ENCODE measurements at regions not wholly inside any gene's neighbourhood (a gene's known extent, or its start where the extent isn't known, plus 50 kb on each side); places are given as distances from the start of the nearest gene placed in this dataset.

DNA sequence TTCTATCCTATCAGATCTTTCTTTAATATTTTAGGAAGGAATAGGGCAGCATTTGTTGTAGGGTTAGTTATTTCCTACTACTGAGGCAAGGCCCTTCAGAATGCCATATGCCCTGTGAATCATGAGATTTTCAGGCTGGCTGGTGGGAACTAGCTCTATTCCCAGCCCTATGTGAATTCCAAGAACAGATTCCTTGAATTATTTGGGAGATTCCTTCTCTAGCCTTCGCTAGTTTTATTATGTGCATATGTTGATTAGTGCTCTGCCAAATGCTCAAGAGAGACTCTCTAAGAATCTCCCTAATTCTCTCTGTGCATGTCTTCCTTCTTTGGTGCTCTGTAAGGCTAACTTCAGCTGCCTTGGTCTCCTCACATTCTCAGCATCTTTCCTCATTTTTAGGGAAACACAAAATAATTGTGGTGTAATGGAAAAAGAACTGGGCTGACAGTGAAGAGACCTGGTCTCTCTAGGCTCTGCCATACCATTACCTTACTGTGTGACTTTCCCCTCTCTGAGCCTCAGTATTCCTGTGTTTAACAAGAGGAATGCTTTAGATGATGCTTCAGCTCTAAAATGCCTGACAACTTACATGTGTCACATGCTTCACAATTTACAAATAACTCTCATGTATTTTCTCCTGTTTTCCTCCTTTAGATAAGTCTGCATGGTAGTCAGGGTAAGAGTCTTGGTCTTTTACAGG is 79.7 kb downstream of the VMA21 start:
- TF ChIP-seq ZNF565 (CRISPR knock-in tag; conservative IDR thresholded peaks at IDR 0.05; ENCODE audit: low read depth) = no peak
- TF ChIP-seq TOX (CRISPR knock-in tag; IDR thresholded peaks at IDR 0.05; ENCODE audit: borderline replicate concordance) = no peak
- no peak for TF ChIP-seq ZNF70 (CRISPR knock-in tag; IDR thresholded peaks at IDR 0.05)
- no peak for TF ChIP-seq ZFP30 (CRISPR knock-in tag; IDR thresholded peaks at IDR 0.05)
- no peak for TF ChIP-seq BACH2 (CRISPR knock-in tag; IDR thresholded peaks at IDR 0.05; ENCODE audit: borderline replicate concordance)
- no peak for TF ChIP-seq ARNTL (CRISPR knock-in tag; IDR thresholded peaks at IDR 0.05; ENCODE audit: borderline replicate concordance, low read depth)
- TF ChIP-seq ZFP3 (CRISPR knock-in tag; IDR thresholded peaks at IDR 0.05) = no peak
- TF ChIP-seq, protein P1, sequence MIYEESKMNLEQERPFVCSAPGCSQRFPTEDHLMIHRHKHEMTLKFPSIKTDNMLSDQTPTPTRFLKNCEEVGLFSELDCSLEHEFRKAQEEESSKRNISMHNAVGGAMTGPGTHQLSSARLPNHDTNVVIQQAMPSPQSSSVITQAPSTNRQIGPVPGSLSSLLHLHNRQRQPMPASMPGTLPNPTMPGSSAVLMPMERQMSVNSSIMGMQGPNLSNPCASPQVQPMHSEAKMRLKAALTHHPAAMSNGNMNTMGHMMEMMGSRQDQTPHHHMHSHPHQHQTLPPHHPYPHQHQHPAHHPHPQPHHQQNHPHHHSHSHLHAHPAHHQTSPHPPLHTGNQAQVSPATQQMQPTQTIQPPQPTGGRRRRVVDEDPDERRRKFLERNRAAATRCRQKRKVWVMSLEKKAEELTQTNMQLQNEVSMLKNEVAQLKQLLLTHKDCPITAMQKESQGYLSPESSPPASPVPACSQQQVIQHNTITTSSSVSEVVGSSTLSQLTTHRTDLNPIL (CRISPR knock-in tag; IDR thresholded peaks at IDR 0.05; ENCODE audit: low read depth) = no peak
- TF ChIP-seq ZC3H10 (CRISPR knock-in tag; IDR thresholded peaks at IDR 0.05) = no peak
- TF ChIP-seq GLIS3 (CRISPR knock-in tag; IDR thresholded peaks at IDR 0.05) = no peak
- no peak for TF ChIP-seq RARB (CRISPR knock-in tag; IDR thresholded peaks at IDR 0.05)
- no peak for TF ChIP-seq OSR1 (CRISPR knock-in tag; IDR thresholded peaks at IDR 0.05)
- TF ChIP-seq, protein P2, sequence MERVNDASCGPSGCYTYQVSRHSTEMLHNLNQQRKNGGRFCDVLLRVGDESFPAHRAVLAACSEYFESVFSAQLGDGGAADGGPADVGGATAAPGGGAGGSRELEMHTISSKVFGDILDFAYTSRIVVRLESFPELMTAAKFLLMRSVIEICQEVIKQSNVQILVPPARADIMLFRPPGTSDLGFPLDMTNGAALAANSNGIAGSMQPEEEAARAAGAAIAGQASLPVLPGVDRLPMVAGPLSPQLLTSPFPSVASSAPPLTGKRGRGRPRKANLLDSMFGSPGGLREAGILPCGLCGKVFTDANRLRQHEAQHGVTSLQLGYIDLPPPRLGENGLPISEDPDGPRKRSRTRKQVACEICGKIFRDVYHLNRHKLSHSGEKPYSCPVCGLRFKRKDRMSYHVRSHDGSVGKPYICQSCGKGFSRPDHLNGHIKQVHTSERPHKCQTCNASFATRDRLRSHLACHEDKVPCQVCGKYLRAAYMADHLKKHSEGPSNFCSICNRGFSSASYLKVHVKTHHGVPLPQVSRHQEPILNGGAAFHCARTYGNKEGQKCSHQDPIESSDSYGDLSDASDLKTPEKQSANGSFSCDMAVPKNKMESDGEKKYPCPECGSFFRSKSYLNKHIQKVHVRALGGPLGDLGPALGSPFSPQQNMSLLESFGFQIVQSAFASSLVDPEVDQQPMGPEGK (CRISPR knock-in tag; IDR thresholded peaks at IDR 0.05; ENCODE audit: borderline replicate concordance) = no peak
- no peak for TF ChIP-seq CSDC2 (CRISPR knock-in tag; IDR thresholded peaks at IDR 0.05)
- no peak for TF ChIP-seq ESRRG (CRISPR knock-in tag; IDR thresholded peaks at IDR 0.05)
- no peak for TF ChIP-seq TCF4 (CRISPR knock-in tag; IDR thresholded peaks at IDR 0.05; ENCODE audit: borderline replicate concordance)
- TF ChIP-seq TSHZ2 (CRISPR knock-in tag; IDR thresholded peaks at IDR 0.05) = no peak
- no peak for ATAC-seq

DNA sequence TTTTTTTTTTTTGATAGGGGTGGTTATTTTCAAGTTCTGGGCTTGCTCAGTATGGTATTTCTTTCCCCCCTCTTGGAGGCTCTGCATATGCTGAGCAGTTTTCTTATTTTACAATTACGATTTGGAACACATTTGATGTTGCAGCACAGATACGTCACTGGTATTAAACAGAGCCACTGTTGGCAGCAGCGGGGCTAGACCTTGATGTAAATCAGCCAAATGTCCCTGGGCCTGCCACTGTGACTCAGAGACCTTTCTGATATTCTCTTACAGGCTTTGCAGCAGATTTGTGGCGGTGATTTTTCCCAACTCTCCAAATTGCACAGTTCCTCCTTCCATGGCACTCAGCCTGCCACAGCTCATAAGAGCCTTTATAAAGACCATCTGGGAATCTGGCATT is 81.1 kb downstream of the VMA21 start:
- no peak for ATAC-seq
- TF ChIP-seq ZNF8 (CRISPR knock-in tag; IDR thresholded peaks at IDR 0.05) = no peak
- TF ChIP-seq ESRRG (CRISPR knock-in tag; IDR thresholded peaks at IDR 0.05) = no peak
- no peak for TF ChIP-seq ZC3H10 (CRISPR knock-in tag; IDR thresholded peaks at IDR 0.05)
- TF ChIP-seq, protein P3, sequence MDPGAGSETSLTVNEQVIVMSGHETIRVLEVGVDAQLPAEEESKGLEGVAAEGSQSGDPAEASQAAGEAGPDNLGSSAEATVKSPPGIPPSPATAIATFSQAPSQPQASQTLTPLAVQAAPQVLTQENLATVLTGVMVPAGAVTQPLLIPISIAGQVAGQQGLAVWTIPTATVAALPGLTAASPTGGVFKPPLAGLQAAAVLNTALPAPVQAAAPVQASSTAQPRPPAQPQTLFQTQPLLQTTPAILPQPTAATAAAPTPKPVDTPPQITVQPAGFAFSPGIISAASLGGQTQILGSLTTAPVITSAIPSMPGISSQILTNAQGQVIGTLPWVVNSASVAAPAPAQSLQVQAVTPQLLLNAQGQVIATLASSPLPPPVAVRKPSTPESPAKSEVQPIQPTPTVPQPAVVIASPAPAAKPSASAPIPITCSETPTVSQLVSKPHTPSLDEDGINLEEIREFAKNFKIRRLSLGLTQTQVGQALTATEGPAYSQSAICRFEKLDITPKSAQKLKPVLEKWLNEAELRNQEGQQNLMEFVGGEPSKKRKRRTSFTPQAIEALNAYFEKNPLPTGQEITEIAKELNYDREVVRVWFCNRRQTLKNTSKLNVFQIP (CRISPR knock-in tag; IDR thresholded peaks at IDR 0.05; ENCODE audit: borderline replicate concordance, low read depth) = no peak
- no peak for TF ChIP-seq ARNTL (CRISPR knock-in tag; IDR thresholded peaks at IDR 0.05; ENCODE audit: borderline replicate concordance, low read depth)
- TF ChIP-seq ZNF565 (CRISPR knock-in tag; conservative IDR thresholded peaks at IDR 0.05; ENCODE audit: low read depth) = no peak
- TF ChIP-seq OSR1 (CRISPR knock-in tag; IDR thresholded peaks at IDR 0.05) = no peak
- no peak for TF ChIP-seq TCF4 (CRISPR knock-in tag; IDR thresholded peaks at IDR 0.05; ENCODE audit: borderline replicate concordance)
- no peak for TF ChIP-seq CSDC2 (CRISPR knock-in tag; IDR thresholded peaks at IDR 0.05)
- no peak for TF ChIP-seq ZFP30 (CRISPR knock-in tag; IDR thresholded peaks at IDR 0.05)
- TF ChIP-seq TSHZ2 (CRISPR knock-in tag; IDR thresholded peaks at IDR 0.05) = no peak
- TF ChIP-seq, protein P2 (CRISPR knock-in tag; IDR thresholded peaks at IDR 0.05; ENCODE audit: borderline replicate concordance) = no peak
- TF ChIP-seq ZFP3 (CRISPR knock-in tag; IDR thresholded peaks at IDR 0.05) = no peak

Measured in SK-N-SH treated with all-trans-retinoic acid at 6 μM for 48 hours (cell line).